ENCODE measurements at regions not wholly inside any gene's neighbourhood (a gene's known extent, or its start where the extent isn't known, plus 50 kb on each side); places are given as distances from the start of the nearest gene placed in this dataset.

DNA sequence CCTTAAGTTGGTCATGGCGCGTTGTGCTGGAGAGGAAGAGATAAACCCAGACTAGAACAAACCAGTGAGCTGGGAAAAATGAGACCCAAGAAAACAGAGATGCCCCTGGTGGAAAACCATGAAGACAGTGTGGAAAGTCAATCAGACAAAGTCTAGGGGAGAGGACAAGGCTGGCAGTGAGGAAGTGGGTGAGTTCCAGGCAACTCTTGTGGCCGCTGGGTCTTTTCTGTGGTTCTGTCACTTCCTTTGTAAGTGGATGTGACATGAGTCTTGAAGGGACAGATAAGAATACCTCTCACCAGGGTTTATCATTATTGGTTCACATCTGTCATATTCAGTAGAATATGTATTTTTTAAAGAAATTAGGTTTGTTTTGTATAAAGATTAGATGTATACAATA, 738.4 kb downstream of the DHX35 start:
- peaks cover 18% of the 10 kb centered on the region for H3K4me1 Mint-ChIP-seq
- H3K27ac Mint-ChIP-seq, result no peak overlapping the region
- H3K9me3 Mint-ChIP-seq, result 0 out of 2 replicates have a peak, but pooled peaks cover 4% of the 10 kb centered on the region
- ChIA-PET POLR2A (no interaction called here), CTCF (no interaction called here)
- no peak overlapping the region for H3K4me3 Mint-ChIP-seq
- TF ChIP-seq NFATC4 (CRISPR knock-in tag; IDR thresholded peaks at IDR 0.05) (no peak), ZNF138 (CRISPR knock-in tag; conservative IDR thresholded peaks at IDR 0.05) (no peak), ETV6 (CRISPR knock-in tag; IDR thresholded peaks at IDR 0.05) (no peak), SMAD4 (CRISPR knock-in tag; IDR thresholded peaks at IDR 0.05) (no peak), SP1 (CRISPR knock-in tag; conservative IDR thresholded peaks at IDR 0.05) (no peak), JUN (CRISPR knock-in tag; IDR thresholded peaks at IDR 0.05) (no peak), NFE2L1 (CRISPR knock-in tag; IDR thresholded peaks at IDR 0.05) (no peak), ZNF423 (CRISPR knock-in tag; IDR thresholded peaks at IDR 0.05) (no peak), IRF2 (CRISPR knock-in tag; IDR thresholded peaks at IDR 0.05; ENCODE audit: borderline replicate concordance, low read depth) (no peak), MXD4 (CRISPR knock-in tag; IDR thresholded peaks at IDR 0.05; ENCODE audit: borderline replicate concordance) (no peak), ZNF232 (CRISPR knock-in tag; IDR thresholded peaks at IDR 0.05) (no peak), FOXP1 (CRISPR knock-in tag; IDR thresholded peaks at IDR 0.05; ENCODE audit: borderline replicate concordance) (no peak)
- TF ChIP-seq, protein P1, sequence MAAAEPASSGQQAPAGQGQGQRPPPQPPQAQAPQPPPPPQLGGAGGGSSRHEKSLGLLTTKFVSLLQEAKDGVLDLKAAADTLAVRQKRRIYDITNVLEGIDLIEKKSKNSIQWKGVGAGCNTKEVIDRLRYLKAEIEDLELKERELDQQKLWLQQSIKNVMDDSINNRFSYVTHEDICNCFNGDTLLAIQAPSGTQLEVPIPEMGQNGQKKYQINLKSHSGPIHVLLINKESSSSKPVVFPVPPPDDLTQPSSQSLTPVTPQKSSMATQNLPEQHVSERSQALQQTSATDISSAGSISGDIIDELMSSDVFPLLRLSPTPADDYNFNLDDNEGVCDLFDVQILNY (CRISPR knock-in tag; IDR thresholded peaks at IDR 0.05), result no peak
- TF ChIP-seq, protein P2, sequence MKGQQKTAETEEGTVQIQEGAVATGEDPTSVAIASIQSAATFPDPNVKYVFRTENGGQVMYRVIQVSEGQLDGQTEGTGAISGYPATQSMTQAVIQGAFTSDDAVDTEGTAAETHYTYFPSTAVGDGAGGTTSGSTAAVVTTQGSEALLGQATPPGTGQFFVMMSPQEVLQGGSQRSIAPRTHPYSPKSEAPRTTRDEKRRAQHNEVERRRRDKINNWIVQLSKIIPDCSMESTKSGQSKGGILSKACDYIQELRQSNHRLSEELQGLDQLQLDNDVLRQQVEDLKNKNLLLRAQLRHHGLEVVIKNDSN (CRISPR knock-in tag; IDR thresholded peaks at IDR 0.05), result no peak
- TF ChIP-seq, protein P3, sequence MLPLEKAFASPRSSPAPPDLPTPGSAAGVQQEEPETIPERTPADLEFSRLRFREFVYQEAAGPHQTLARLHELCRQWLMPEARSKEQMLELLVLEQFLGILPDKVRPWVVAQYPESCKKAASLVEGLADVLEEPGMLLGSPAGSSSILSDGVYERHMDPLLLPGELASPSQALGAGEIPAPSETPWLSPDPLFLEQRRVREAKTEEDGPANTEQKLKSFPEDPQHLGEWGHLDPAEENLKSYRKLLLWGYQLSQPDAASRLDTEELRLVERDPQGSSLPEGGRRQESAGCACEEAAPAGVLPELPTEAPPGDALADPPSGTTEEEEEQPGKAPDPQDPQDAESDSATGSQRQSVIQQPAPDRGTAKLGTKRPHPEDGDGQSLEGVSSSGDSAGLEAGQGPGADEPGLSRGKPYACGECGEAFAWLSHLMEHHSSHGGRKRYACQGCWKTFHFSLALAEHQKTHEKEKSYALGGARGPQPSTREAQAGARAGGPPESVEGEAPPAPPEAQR (CRISPR knock-in tag; IDR thresholded peaks at IDR 0.05), result no peak
- TF ChIP-seq, protein P4, sequence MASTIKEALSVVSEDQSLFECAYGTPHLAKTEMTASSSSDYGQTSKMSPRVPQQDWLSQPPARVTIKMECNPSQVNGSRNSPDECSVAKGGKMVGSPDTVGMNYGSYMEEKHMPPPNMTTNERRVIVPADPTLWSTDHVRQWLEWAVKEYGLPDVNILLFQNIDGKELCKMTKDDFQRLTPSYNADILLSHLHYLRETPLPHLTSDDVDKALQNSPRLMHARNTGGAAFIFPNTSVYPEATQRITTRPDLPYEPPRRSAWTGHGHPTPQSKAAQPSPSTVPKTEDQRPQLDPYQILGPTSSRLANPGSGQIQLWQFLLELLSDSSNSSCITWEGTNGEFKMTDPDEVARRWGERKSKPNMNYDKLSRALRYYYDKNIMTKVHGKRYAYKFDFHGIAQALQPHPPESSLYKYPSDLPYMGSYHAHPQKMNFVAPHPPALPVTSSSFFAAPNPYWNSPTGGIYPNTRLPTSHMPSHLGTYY (CRISPR knock-in tag; IDR thresholded peaks at IDR 0.05), result no peak
- TF ChIP-seq, protein P5, sequence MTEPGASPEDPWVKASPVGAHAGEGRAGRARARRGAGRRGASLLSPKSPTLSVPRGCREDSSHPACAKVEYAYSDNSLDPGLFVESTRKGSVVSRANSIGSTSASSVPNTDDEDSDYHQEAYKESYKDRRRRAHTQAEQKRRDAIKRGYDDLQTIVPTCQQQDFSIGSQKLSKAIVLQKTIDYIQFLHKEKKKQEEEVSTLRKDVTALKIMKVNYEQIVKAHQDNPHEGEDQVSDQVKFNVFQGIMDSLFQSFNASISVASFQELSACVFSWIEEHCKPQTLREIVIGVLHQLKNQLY (CRISPR knock-in tag; IDR thresholded peaks at IDR 0.05), result no peak
- TF ChIP-seq, protein P6, sequence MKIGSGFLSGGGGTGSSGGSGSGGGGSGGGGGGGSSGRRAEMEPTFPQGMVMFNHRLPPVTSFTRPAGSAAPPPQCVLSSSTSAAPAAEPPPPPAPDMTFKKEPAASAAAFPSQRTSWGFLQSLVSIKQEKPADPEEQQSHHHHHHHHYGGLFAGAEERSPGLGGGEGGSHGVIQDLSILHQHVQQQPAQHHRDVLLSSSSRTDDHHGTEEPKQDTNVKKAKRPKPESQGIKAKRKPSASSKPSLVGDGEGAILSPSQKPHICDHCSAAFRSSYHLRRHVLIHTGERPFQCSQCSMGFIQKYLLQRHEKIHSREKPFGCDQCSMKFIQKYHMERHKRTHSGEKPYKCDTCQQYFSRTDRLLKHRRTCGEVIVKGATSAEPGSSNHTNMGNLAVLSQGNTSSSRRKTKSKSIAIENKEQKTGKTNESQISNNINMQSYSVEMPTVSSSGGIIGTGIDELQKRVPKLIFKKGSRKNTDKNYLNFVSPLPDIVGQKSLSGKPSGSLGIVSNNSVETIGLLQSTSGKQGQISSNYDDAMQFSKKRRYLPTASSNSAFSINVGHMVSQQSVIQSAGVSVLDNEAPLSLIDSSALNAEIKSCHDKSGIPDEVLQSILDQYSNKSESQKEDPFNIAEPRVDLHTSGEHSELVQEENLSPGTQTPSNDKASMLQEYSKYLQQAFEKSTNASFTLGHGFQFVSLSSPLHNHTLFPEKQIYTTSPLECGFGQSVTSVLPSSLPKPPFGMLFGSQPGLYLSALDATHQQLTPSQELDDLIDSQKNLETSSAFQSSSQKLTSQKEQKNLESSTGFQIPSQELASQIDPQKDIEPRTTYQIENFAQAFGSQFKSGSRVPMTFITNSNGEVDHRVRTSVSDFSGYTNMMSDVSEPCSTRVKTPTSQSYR (CRISPR knock-in tag; IDR thresholded peaks at IDR 0.05), result no peak
- DNase-seq (ENCODE audit: low spot score) (no peak), ATAC-seq (no peak)
- H3K27me3 Mint-ChIP-seq (ENCODE audit: low read depth), result no peaks in the 10 kb centered on the region; the same call in 1 of the 2 replicates
- H3K36me3 Mint-ChIP-seq, result no peaks in the 10 kb centered on the region

DNA sequence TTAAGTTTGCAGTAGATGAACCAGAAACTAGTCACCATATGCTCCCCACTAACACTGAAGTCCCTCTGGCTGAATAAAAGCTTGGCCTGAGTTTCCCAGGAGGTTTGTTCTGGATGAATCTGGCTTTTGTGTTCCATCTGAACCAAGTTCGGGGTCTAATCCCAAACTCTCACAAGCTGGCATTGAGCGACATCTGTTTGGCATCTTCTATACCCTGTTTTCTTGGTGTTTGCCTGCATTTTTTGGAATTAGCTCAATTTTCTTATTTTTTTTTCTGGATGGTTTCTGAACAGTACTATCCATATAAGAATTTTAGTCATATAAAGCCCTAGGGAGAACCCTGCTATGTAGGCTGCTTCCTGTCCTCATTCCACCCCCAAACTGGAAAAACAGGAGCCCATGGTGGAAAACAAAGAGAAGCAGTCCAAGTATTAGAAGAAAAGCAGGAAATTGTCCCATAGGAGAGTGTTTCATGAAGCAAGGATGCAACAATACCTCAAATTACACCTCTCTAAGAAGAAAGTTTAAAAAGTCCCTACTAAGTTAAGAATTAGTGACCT, 737.1 kb downstream of the DHX35 start:
- TF ChIP-seq HMGA2 (CRISPR knock-in tag; IDR thresholded peaks at IDR 0.05) (no peak), SP1 (CRISPR knock-in tag; conservative IDR thresholded peaks at IDR 0.05) (no peak), TCF7 (CRISPR knock-in tag; IDR thresholded peaks at IDR 0.05; ENCODE audit: low read depth) (no peak), JAZF1 (CRISPR knock-in tag; IDR thresholded peaks at IDR 0.05) (no peak), GTF2I (CRISPR knock-in tag; conservative IDR thresholded peaks at IDR 0.05) (no peak)
- TF ChIP-seq, protein P7, sequence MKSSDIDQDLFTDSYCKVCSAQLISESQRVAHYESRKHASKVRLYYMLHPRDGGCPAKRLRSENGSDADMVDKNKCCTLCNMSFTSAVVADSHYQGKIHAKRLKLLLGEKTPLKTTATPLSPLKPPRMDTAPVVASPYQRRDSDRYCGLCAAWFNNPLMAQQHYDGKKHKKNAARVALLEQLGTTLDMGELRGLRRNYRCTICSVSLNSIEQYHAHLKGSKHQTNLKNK (CRISPR knock-in tag; IDR thresholded peaks at IDR 0.05), result no peak
- TF ChIP-seq, protein P6 (CRISPR knock-in tag; IDR thresholded peaks at IDR 0.05), result no peak
- TF ChIP-seq, protein P8, sequence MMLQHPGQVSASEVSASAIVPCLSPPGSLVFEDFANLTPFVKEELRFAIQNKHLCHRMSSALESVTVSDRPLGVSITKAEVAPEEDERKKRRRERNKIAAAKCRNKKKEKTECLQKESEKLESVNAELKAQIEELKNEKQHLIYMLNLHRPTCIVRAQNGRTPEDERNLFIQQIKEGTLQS (CRISPR knock-in tag; conservative IDR thresholded peaks at IDR 0.05), result no peak
- CTCF ChIA-PET, result no interaction called here
- DNase-seq (ENCODE audit: low spot score) (no peak), ATAC-seq (no peak)
- no peak overlapping the region for H3K4me3 Mint-ChIP-seq
- H3K27me3 Mint-ChIP-seq (ENCODE audit: low read depth), result no peaks in the 10 kb centered on the region; the same call in 1 of the 2 replicates
- no peak overlapping the region for H3K27ac Mint-ChIP-seq
- 0 out of 2 replicates have a peak, but pooled peaks cover 4% of the 10 kb centered on the region for H3K9me3 Mint-ChIP-seq
- H3K4me1 Mint-ChIP-seq, result peaks cover 18% of the 10 kb centered on the region
- no peaks in the 10 kb centered on the region for H3K36me3 Mint-ChIP-seq
- POLR2A ChIA-PET, result no interaction called here

All from WTC11 (cell line).